ENCODE measurements at regions not wholly inside any gene's neighbourhood (a gene's known extent, or its start where the extent isn't known, plus 50 kb on each side); places are given as distances from the start of the nearest gene placed in this dataset.
A peak's percentile ranks its signal among the peaks of the same experiment; 100 is the strongest.

GRCh38 chr15:31230630-31231485 lies 95.8 kb upstream of the KLF13 start:
- peaks cover 4% of the 10 kb centered on the region for H3K4me1 ChIP-seq
- no peak overlapping the region for H3K4me3 ChIP-seq
- no peak for DNase-seq (ENCODE audit: extremely low spot score in 2 of 2)
- no peaks in the 10 kb centered on the region for H3K36me3 ChIP-seq
- no peak for TF ChIP-seq POLR2A (IDR thresholded peaks at IDR 0.05)
- TF ChIP-seq CTCF (IDR thresholded peaks at IDR 0.05), result no peak
- no peak for TF ChIP-seq POLR2AphosphoS5 (IDR thresholded peaks at IDR 0.05; ENCODE audit: insufficient read depth in 1 of 2, low read depth in 1 of 2)
- intact Hi-C loops (cut with DNase I), result no loop called here
- H3K27me3 ChIP-seq, result no peaks in the 10 kb centered on the region
- no peaks in the 10 kb centered on the region for H3K9me3 ChIP-seq
- H3K27ac ChIP-seq, result no peak overlapping the region

GRCh38 chr15:31234815-31235214 lies 91.8 kb upstream of the KLF13 start:
- intact Hi-C loops (cut with DNase I), result loop anchor here (5.0 kb wide), 2 partner anchors 92 to 207 kb away; partner anchors contain the start of gene KLF13
- DNase-seq (ENCODE audit: extremely low spot score in 2 of 2), result no peak
- no peak overlapping the region for H3K4me3 ChIP-seq
- no peak overlapping the region for H3K27ac ChIP-seq
- no peaks in the 10 kb centered on the region for H3K27me3 ChIP-seq
- no peaks in the 10 kb centered on the region for H3K36me3 ChIP-seq
- TF ChIP-seq POLR2AphosphoS5 (IDR thresholded peaks at IDR 0.05; ENCODE audit: insufficient read depth in 1 of 2, low read depth in 1 of 2) (no peak), POLR2A (IDR thresholded peaks at IDR 0.05) (no peak), CTCF (IDR thresholded peaks at IDR 0.05) (no peak)
- peaks cover 18% of the 10 kb centered on the region for H3K4me1 ChIP-seq
- no peaks in the 10 kb centered on the region for H3K9me3 ChIP-seq

- TF ChIP-seq POLR2A (IDR thresholded peaks at IDR 0.05), result no peak
- TF ChIP-seq CTCF (IDR thresholded peaks at IDR 0.05), result no peak
- no peak for TF ChIP-seq POLR2AphosphoS5 (IDR thresholded peaks at IDR 0.05; ENCODE audit: insufficient read depth in 1 of 2, low read depth in 1 of 2)
- Histone ChIP-seq H3K36me3 (no peaks in the 10 kb centered on the region), H3K4me3 (no peak overlapping the region), H3K27ac (peak overlapping the region; percentile 71), H3K27me3 (no peaks in the 10 kb centered on the region), H3K9me3 (no peaks in the 10 kb centered on the region), H3K4me1 (peaks cover 18% of the 10 kb centered on the region)
- intact Hi-C loops (cut with DNase I), result loop anchor here (5.0 kb wide), 2 partner anchors 92 to 207 kb away; partner anchors contain the start of gene KLF13
- no peak for DNase-seq (ENCODE audit: extremely low spot score in 2 of 2)
These were observed 91.1 kb upstream of the KLF13 start for GRCh38 chr15:31235311-31236183.

GRCh38 chr15:31236184-31237042 lies 90.2 kb upstream of the KLF13 start:
- DNase-seq (ENCODE audit: extremely low spot score in 2 of 2), result peak in 1 of 2 donors; percentile 93
- Histone ChIP-seq H3K27ac (peak overlapping the region; percentile 71), H3K4me3 (peak overlapping the region in 1 of 2 donors; percentile 39), H3K36me3 (no peaks in the 10 kb centered on the region), H3K4me1 (peaks cover 18% of the 10 kb centered on the region), H3K27me3 (no peaks in the 10 kb centered on the region), H3K9me3 (no peaks in the 10 kb centered on the region)
- TF ChIP-seq POLR2A (IDR thresholded peaks at IDR 0.05) (no peak), POLR2AphosphoS5 (IDR thresholded peaks at IDR 0.05; ENCODE audit: insufficient read depth in 1 of 2, low read depth in 1 of 2) (peak; percentile 40 to 88)
- intact Hi-C loops (cut with DNase I), result loop anchor here (5.0 kb wide), 2 partner anchors 91 to 206 kb away; partner anchors contain the start of gene KLF13

- TF ChIP-seq POLR2AphosphoS5 (IDR thresholded peaks at IDR 0.05; ENCODE audit: insufficient read depth in 1 of 2, low read depth in 1 of 2) (no peak), POLR2A (IDR thresholded peaks at IDR 0.05) (no peak), CTCF (IDR thresholded peaks at IDR 0.05) (no peak)
- no peak for DNase-seq (ENCODE audit: extremely low spot score in 2 of 2)
- H3K4me1 ChIP-seq, result peaks cover 18% of the 10 kb centered on the region
- H3K36me3 ChIP-seq, result no peaks in the 10 kb centered on the region
- no peaks in the 10 kb centered on the region for H3K9me3 ChIP-seq
- H3K4me3 ChIP-seq, result no peak overlapping the region
- peak overlapping the region; percentile 71 for H3K27ac ChIP-seq
- no peaks in the 10 kb centered on the region for H3K27me3 ChIP-seq
- intact Hi-C loops (cut with DNase I), result loop anchor here (5.0 kb wide), 2 partner anchors 90 to 205 kb away; partner anchors contain the start of gene KLF13
These were observed 89.7 kb upstream of the KLF13 start for GRCh38 chr15:31237043-31237324.
